ENCODE measurements at regions not wholly inside any gene's neighbourhood (a gene's known extent, or its start where the extent isn't known, plus 50 kb on each side); places are given as distances from the start of the nearest gene placed in this dataset.
"Not testable (repeated sequence)": the region's sequence is repeated elsewhere in the genome, so short reads cannot be mapped to it uniquely, and the experiment has no call there.

- no peak for TF ChIP-seq POLR2AphosphoS5 (IDR thresholded peaks at IDR 0.05; ENCODE audit: low read depth, low read length)
- no peak for TF ChIP-seq PAX5 (IDR thresholded peaks at IDR 0.05; ENCODE audit: insufficient read depth, low read length, severe bottlenecking)
- TF ChIP-seq SPI1 (IDR thresholded peaks at IDR 0.05; ENCODE audit: low read depth, low read length): no peak
- TF ChIP-seq TAF1 (IDR thresholded peaks at IDR 0.05; ENCODE audit: low read depth, low read length): no peak
- no peak for TF ChIP-seq POU2F2 (IDR thresholded peaks at IDR 0.05; ENCODE audit: low read depth, low read length)
- no peak for TF ChIP-seq POLR2A (IDR thresholded peaks at IDR 0.05; ENCODE audit: low read depth, low read length)
- no peak for DNase-seq (ENCODE audit: insufficient read length, low spot score)
- no peak for FAIRE-seq
Observed at GRCh38 chr11:41784513-41785335, 325.3 kb upstream of the LRRC4C start.

- TF ChIP-seq SPI1 (IDR thresholded peaks at IDR 0.05; ENCODE audit: low read depth, low read length): no peak
- TF ChIP-seq TAF1 (IDR thresholded peaks at IDR 0.05; ENCODE audit: low read depth, low read length): no peak
- TF ChIP-seq POLR2A (IDR thresholded peaks at IDR 0.05; ENCODE audit: low read depth, low read length): no peak
- TF ChIP-seq POU2F2 (IDR thresholded peaks at IDR 0.05; ENCODE audit: low read depth, low read length): no peak
- no peak for TF ChIP-seq PAX5 (IDR thresholded peaks at IDR 0.05; ENCODE audit: insufficient read depth, low read length, severe bottlenecking)
- TF ChIP-seq POLR2AphosphoS5 (IDR thresholded peaks at IDR 0.05; ENCODE audit: low read depth, low read length): no peak
- DNase-seq (ENCODE audit: insufficient read length, low spot score) (no peak), FAIRE-seq (no peak)
Observed at GRCh38 chr11:41786087-41786486, 326.6 kb upstream of the LRRC4C start.

GRCh38 chr11:41788177-41788576 is 328.7 kb upstream of the LRRC4C start:
- DNase-seq (ENCODE audit: insufficient read length, low spot score) (no peak), FAIRE-seq (no peak)
- TF ChIP-seq POLR2AphosphoS5 (IDR thresholded peaks at IDR 0.05; ENCODE audit: low read depth, low read length): no peak
- no peak for TF ChIP-seq POU2F2 (IDR thresholded peaks at IDR 0.05; ENCODE audit: low read depth, low read length)
- TF ChIP-seq PAX5 (IDR thresholded peaks at IDR 0.05; ENCODE audit: insufficient read depth, low read length, severe bottlenecking): no peak

GRCh38 chr11:41789376-41789775 is 329.9 kb upstream of the LRRC4C start:
- TF ChIP-seq POLR2AphosphoS5 (IDR thresholded peaks at IDR 0.05; ENCODE audit: low read depth, low read length) (no peak), SPI1 (IDR thresholded peaks at IDR 0.05; ENCODE audit: low read depth, low read length) (no peak), POLR2A (IDR thresholded peaks at IDR 0.05; ENCODE audit: low read depth, low read length) (no peak), POU2F2 (IDR thresholded peaks at IDR 0.05; ENCODE audit: low read depth, low read length) (no peak), PAX5 (IDR thresholded peaks at IDR 0.05; ENCODE audit: insufficient read depth, low read length, severe bottlenecking) (no peak), TAF1 (IDR thresholded peaks at IDR 0.05; ENCODE audit: low read depth, low read length) (no peak)
- DNase-seq (ENCODE audit: insufficient read length, low spot score) (no peak), FAIRE-seq (no peak)

- FAIRE-seq (no peak), DNase-seq (ENCODE audit: insufficient read length, low spot score) (no peak)
- no peak for TF ChIP-seq POLR2AphosphoS5 (IDR thresholded peaks at IDR 0.05; ENCODE audit: low read depth, low read length)
- no peak for TF ChIP-seq POLR2A (IDR thresholded peaks at IDR 0.05; ENCODE audit: low read depth, low read length)
- no peak for TF ChIP-seq SPI1 (IDR thresholded peaks at IDR 0.05; ENCODE audit: low read depth, low read length)
- no peak for TF ChIP-seq POU2F2 (IDR thresholded peaks at IDR 0.05; ENCODE audit: low read depth, low read length)
- TF ChIP-seq TAF1 (IDR thresholded peaks at IDR 0.05; ENCODE audit: low read depth, low read length): no peak
- no peak for TF ChIP-seq PAX5 (IDR thresholded peaks at IDR 0.05; ENCODE audit: insufficient read depth, low read length, severe bottlenecking)
Observed at GRCh38 chr11:41795004-41795403, 335.6 kb upstream of the LRRC4C start.

- TF ChIP-seq POLR2AphosphoS5 (IDR thresholded peaks at IDR 0.05; ENCODE audit: low read depth, low read length) (no peak), SPI1 (IDR thresholded peaks at IDR 0.05; ENCODE audit: low read depth, low read length) (no peak), PAX5 (IDR thresholded peaks at IDR 0.05; ENCODE audit: insufficient read depth, low read length, severe bottlenecking) (no peak)
- FAIRE-seq (no peak), DNase-seq (ENCODE audit: insufficient read length, low spot score) (no peak)
Observed at GRCh38 chr11:41799754-41800153, 340.3 kb upstream of the LRRC4C start.

GRCh38 chr11:41803895-41804294 is 344.4 kb upstream of the LRRC4C start:
- FAIRE-seq: no peak
- no peak for DNase-seq (ENCODE audit: insufficient read length, low spot score)

GRCh38 chr11:41816396-41816795 is 356.9 kb upstream of the LRRC4C start:
- TF ChIP-seq POLR2A (IDR thresholded peaks at IDR 0.05; ENCODE audit: low read depth, low read length) (no peak), SPI1 (IDR thresholded peaks at IDR 0.05; ENCODE audit: low read depth, low read length) (no peak), TAF1 (IDR thresholded peaks at IDR 0.05; ENCODE audit: low read depth, low read length) (no peak), POU2F2 (IDR thresholded peaks at IDR 0.05; ENCODE audit: low read depth, low read length) (no peak), PAX5 (IDR thresholded peaks at IDR 0.05; ENCODE audit: insufficient read depth, low read length, severe bottlenecking) (no peak)
- DNase-seq (ENCODE audit: insufficient read length, low spot score) (no peak), FAIRE-seq (no peak)

More at GRCh38 chr11:41803895-41804294, 344.4 kb upstream of the LRRC4C start:
- TF ChIP-seq SPI1 (IDR thresholded peaks at IDR 0.05; ENCODE audit: low read depth, low read length) (no peak), POLR2A (IDR thresholded peaks at IDR 0.05; ENCODE audit: low read depth, low read length) (no peak), POLR2AphosphoS5 (IDR thresholded peaks at IDR 0.05; ENCODE audit: low read depth, low read length) (no peak), POU2F2 (IDR thresholded peaks at IDR 0.05; ENCODE audit: low read depth, low read length) (no peak), TAF1 (IDR thresholded peaks at IDR 0.05; ENCODE audit: low read depth, low read length) (no peak), PAX5 (IDR thresholded peaks at IDR 0.05; ENCODE audit: insufficient read depth, low read length, severe bottlenecking) (no peak)

- not testable (repeated sequence) for FAIRE-seq
Observed at GRCh38 chr11:41824287-41824686, 364.8 kb upstream of the LRRC4C start.

GRCh38 chr11:41826085-41826484 is 366.6 kb upstream of the LRRC4C start:
- no peak for TF ChIP-seq POU2F2 (IDR thresholded peaks at IDR 0.05; ENCODE audit: low read depth, low read length)
- TF ChIP-seq PAX5 (IDR thresholded peaks at IDR 0.05; ENCODE audit: insufficient read depth, low read length, severe bottlenecking): no peak
- TF ChIP-seq POLR2AphosphoS5 (IDR thresholded peaks at IDR 0.05; ENCODE audit: low read depth, low read length): no peak
- no peak for TF ChIP-seq TAF1 (IDR thresholded peaks at IDR 0.05; ENCODE audit: low read depth, low read length)
- TF ChIP-seq POLR2A (IDR thresholded peaks at IDR 0.05; ENCODE audit: low read depth, low read length): no peak
- no peak for TF ChIP-seq SPI1 (IDR thresholded peaks at IDR 0.05; ENCODE audit: low read depth, low read length)
- FAIRE-seq (no peak), DNase-seq (ENCODE audit: insufficient read length, low spot score) (no peak)

More at GRCh38 chr11:41824287-41824686, 364.8 kb upstream of the LRRC4C start:
- not testable (repeated sequence) for DNase-seq (ENCODE audit: insufficient read length, low spot score)

All from GM12891 (cell line).